Neural crest cell (in vitro differentiated cells): ENCODE measurements at regions not wholly inside any gene's neighbourhood (a gene's known extent, or its start where the extent isn't known, plus 50 kb on each side); places are given as distances from the start of the nearest gene placed in this dataset.

Experiments
- DNase-seq: peaks from one replicate; pipeline ENCODE4 v3.0.0; 2021; ENCODE audit warnings: low read depth, mixed read lengths, low spot score
- H3K27ac Mint-ChIP-seq: one replicate; pipeline ENCODE4 v1.8.0; 2021; ENCODE audit warnings: mild to moderate bottlenecking, mixed read lengths; ENCODE audit not compliant: unreplicated experiment
- H3K27me3 Mint-ChIP-seq: 2 replicates; pipeline ENCODE4 v1.8.0; 2021; ENCODE audit warnings: low read depth, mild to moderate bottlenecking, mixed read lengths
- H3K36me3 Mint-ChIP-seq: 2 replicates; pipeline ENCODE4 v1.8.0; 2021; ENCODE audit warnings: low read depth, mild to moderate bottlenecking, mixed read lengths
- H3K4me1 Mint-ChIP-seq: 2 replicates; pipeline ENCODE4 v1.8.0; 2021; ENCODE audit warnings: mixed read lengths
- H3K4me3 Mint-ChIP-seq: one replicate; pipeline ENCODE4 v1.8.0; 2021; ENCODE audit warnings: mild to moderate bottlenecking, mixed read lengths
- H3K9me3 Mint-ChIP-seq: 2 replicates; pipeline ENCODE4 v1.8.0; 2021; ENCODE audit warnings: mixed read lengths
- TF ChIP-seq, protein P1 (sequence below): fragments of 200-600 bp; sonication (generic); conservative IDR thresholded peaks from 2 replicates; pipeline ENCODE4 v1.5.0; 2021; ENCODE audit warnings: antibody characterized with exemption, mild to moderate bottlenecking

GRCh38 chr10:75291805-75292204 lies 56.0 kb upstream of the COMTD1 start:
- no peak overlapping the region for H3K27ac Mint-ChIP-seq
- no peaks in the 10 kb centered on the region for H3K9me3 Mint-ChIP-seq
- no peak overlapping the region for H3K4me3 Mint-ChIP-seq
- TF ChIP-seq, protein P1, sequence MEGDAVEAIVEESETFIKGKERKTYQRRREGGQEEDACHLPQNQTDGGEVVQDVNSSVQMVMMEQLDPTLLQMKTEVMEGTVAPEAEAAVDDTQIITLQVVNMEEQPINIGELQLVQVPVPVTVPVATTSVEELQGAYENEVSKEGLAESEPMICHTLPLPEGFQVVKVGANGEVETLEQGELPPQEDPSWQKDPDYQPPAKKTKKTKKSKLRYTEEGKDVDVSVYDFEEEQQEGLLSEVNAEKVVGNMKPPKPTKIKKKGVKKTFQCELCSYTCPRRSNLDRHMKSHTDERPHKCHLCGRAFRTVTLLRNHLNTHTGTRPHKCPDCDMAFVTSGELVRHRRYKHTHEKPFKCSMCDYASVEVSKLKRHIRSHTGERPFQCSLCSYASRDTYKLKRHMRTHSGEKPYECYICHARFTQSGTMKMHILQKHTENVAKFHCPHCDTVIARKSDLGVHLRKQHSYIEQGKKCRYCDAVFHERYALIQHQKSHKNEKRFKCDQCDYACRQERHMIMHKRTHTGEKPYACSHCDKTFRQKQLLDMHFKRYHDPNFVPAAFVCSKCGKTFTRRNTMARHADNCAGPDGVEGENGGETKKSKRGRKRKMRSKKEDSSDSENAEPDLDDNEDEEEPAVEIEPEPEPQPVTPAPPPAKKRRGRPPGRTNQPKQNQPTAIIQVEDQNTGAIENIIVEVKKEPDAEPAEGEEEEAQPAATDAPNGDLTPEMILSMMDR = no peak
- peaks cover 29% of the 10 kb centered on the region for H3K4me1 Mint-ChIP-seq
- DNase-seq = no peak
- H3K36me3 Mint-ChIP-seq = no peaks in the 10 kb centered on the region
- no peaks in the 10 kb centered on the region for H3K27me3 Mint-ChIP-seq

- DNase-seq = no peak
- H3K27me3 Mint-ChIP-seq = no peaks in the 10 kb centered on the region
Measured at GRCh38 chr10:75288140-75288711, 52.5 kb upstream of the COMTD1 start.

GRCh38 chr10:75287697-75288096 lies 51.9 kb upstream of the COMTD1 start:
- no peaks in the 10 kb centered on the region for H3K27me3 Mint-ChIP-seq
- H3K4me3 Mint-ChIP-seq = no peak overlapping the region
- TF ChIP-seq, protein P1 = no peak

More at GRCh38 chr10:75288140-75288711, 52.5 kb upstream of the COMTD1 start:
- Mint-ChIP-seq H3K36me3 (no peaks in the 10 kb centered on the region), H3K4me3 (no peak overlapping the region), H3K27ac (no peak overlapping the region), H3K4me1 (peaks cover 27% of the 10 kb centered on the region), H3K9me3 (no peaks in the 10 kb centered on the region)
- TF ChIP-seq, protein P1 = no peak

GRCh38 chr10:75286901-75287300 lies 51.1 kb upstream of the COMTD1 start:
- no peaks in the 10 kb centered on the region for H3K9me3 Mint-ChIP-seq
- H3K27ac Mint-ChIP-seq = no peak overlapping the region
- no peak for DNase-seq
- TF ChIP-seq, protein P1 = no peak
- peaks cover 24% of the 10 kb centered on the region for H3K4me1 Mint-ChIP-seq
- no peaks in the 10 kb centered on the region for H3K36me3 Mint-ChIP-seq
- no peak overlapping the region for H3K4me3 Mint-ChIP-seq
- H3K27me3 Mint-ChIP-seq = no peaks in the 10 kb centered on the region

More at GRCh38 chr10:75287697-75288096, 51.9 kb upstream of the COMTD1 start:
- no peak for DNase-seq
- Mint-ChIP-seq H3K36me3 (no peaks in the 10 kb centered on the region), H3K27ac (no peak overlapping the region), H3K9me3 (no peaks in the 10 kb centered on the region), H3K4me1 (peaks cover 28% of the 10 kb centered on the region)
